ENCODE measurements at regions not wholly inside any gene's neighbourhood (a gene's known extent, or its start where the extent isn't known, plus 50 kb on each side); places are given as distances from the start of the nearest gene placed in this dataset.

- ChIA-PET CTCF (no interaction called here), POLR2A (no interaction called here)
- Mint-ChIP-seq H3K4me3 (no peak overlapping the region), H3K27ac (no peak overlapping the region), H3K4me1 (ENCODE audit: low read depth) (no peaks in the 10 kb centered on the region), H3K9me3 (ENCODE audit: insufficient read depth) (peaks cover 9% of the 10 kb centered on the region), H3K36me3 (ENCODE audit: low read depth) (no peaks in the 10 kb centered on the region), H3K27me3 (ENCODE audit: low read depth) (no peaks in the 10 kb centered on the region)
- ATAC-seq (no peak), DNase-seq (no peak)
Observed at GRCh38 chr18:29218091-29218490, 1041.2 kb upstream of the CDH2 start.

DNA sequence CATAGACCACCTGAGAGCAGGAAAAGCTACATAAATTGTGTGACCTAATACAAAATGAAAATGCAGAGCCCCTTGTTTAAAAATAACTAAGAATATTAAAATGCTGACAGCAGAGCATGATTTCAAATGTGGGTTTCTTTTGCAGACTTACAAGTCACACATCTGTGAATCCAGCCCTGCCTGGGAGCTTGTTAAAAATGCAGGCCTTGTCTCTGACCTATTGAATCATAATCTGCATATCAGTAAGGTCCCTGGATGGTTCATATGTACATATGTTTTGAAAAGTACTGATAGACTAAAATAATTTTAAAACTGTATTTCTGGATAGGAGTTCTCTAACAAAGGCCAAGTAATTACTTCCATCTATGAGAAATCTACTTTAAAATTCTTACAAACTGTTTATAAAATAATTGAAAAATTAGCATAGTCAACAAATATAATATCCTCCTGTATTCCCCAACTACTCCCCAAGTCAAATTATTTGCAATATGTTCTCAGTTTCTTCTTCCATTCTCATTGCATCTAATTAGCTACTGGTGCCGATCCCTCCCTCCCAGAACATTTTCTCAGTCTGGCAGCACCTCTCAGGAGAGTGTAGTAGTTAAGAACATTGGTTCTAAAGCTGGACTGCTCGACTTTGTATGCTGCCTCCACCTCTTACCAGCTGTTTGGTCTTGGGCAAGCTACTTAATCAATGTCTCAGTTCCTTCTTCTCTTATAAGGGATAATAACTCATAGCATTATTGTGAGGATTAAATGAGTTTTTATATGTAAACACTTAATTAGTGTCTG, 1040.4 kb upstream of the CDH2 start:
- Mint-ChIP-seq H3K4me1 (ENCODE audit: low read depth) (no peaks in the 10 kb centered on the region), H3K4me3 (no peak overlapping the region), H3K27me3 (ENCODE audit: low read depth) (no peaks in the 10 kb centered on the region), H3K27ac (no peak overlapping the region), H3K36me3 (ENCODE audit: low read depth) (no peaks in the 10 kb centered on the region), H3K9me3 (ENCODE audit: insufficient read depth) (peaks cover 9% of the 10 kb centered on the region)
- DNase-seq (no peak), ATAC-seq (no peak)
- ChIA-PET POLR2A (no interaction called here), CTCF (no interaction called here)

- Mint-ChIP-seq H3K27ac (no peak overlapping the region), H3K9me3 (ENCODE audit: insufficient read depth) (peaks cover 16% of the 10 kb centered on the region), H3K4me3 (no peak overlapping the region), H3K27me3 (ENCODE audit: low read depth) (no peaks in the 10 kb centered on the region), H3K4me1 (ENCODE audit: low read depth) (no peaks in the 10 kb centered on the region), H3K36me3 (ENCODE audit: low read depth) (no peaks in the 10 kb centered on the region)
- ChIA-PET CTCF (no interaction called here), POLR2A (no interaction called here)
- DNase-seq (no peak), ATAC-seq (no peak)
Observed at GRCh38 chr18:29198834-29199233, 1021.9 kb upstream of the CDH2 start.

- CTCF ChIA-PET, result no interaction called here
- ATAC-seq (no peak), DNase-seq (no peak)
- Mint-ChIP-seq H3K27ac (no peak overlapping the region), H3K36me3 (ENCODE audit: low read depth) (no peaks in the 10 kb centered on the region), H3K4me1 (ENCODE audit: low read depth) (no peaks in the 10 kb centered on the region), H3K9me3 (ENCODE audit: insufficient read depth) (peaks cover 15% of the 10 kb centered on the region), H3K27me3 (ENCODE audit: low read depth) (no peaks in the 10 kb centered on the region), H3K4me3 (no peak overlapping the region)
- POLR2A ChIA-PET, result no interaction called here
Observed at GRCh38 chr18:29196307-29196706, 1019.4 kb upstream of the CDH2 start.

- CTCF ChIA-PET, result no interaction called here
- Mint-ChIP-seq H3K27ac (no peak overlapping the region), H3K9me3 (ENCODE audit: insufficient read depth) (peaks cover 10% of the 10 kb centered on the region), H3K4me3 (no peak overlapping the region), H3K4me1 (ENCODE audit: low read depth) (no peaks in the 10 kb centered on the region), H3K27me3 (ENCODE audit: low read depth) (no peaks in the 10 kb centered on the region), H3K36me3 (ENCODE audit: low read depth) (no peaks in the 10 kb centered on the region)
- no peak for ATAC-seq
- POLR2A ChIA-PET, result no interaction called here
- no peak for DNase-seq
Observed at GRCh38 chr18:29191263-29191662, 1014.3 kb upstream of the CDH2 start.

- Mint-ChIP-seq H3K4me3 (no peak overlapping the region), H3K27me3 (ENCODE audit: low read depth) (no peaks in the 10 kb centered on the region), H3K27ac (no peak overlapping the region), H3K4me1 (ENCODE audit: low read depth) (no peaks in the 10 kb centered on the region), H3K36me3 (ENCODE audit: low read depth) (no peaks in the 10 kb centered on the region), H3K9me3 (ENCODE audit: insufficient read depth) (peaks cover 15% of the 10 kb centered on the region)
- POLR2A ChIA-PET, result no interaction called here
- no peak for ATAC-seq
- DNase-seq, result no peak
- CTCF ChIA-PET, result no interaction called here
Observed at GRCh38 chr18:29188760-29189159, 1011.8 kb upstream of the CDH2 start.

DNA sequence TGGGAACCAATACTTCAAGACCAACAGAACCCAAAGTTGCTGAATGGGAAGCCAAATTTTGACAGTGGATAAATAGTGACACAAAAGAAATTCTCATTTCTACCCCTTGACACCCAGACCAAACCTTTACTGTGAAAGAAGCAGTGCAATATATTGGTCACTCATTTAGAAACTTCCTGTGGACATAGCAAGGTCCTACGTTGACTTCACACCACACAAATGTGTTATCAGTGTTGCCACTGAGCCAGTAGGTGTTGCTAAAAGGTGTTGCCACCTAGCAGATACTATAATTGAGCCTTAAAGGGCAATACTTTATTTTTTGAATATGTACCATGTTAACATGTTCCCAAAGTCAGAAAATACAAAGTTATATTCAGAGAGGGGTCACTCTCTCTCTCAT, 1008.9 kb upstream of the CDH2 start:
- H3K4me3 Mint-ChIP-seq, result no peak overlapping the region
- no peak for DNase-seq
- no peaks in the 10 kb centered on the region for H3K4me1 Mint-ChIP-seq (ENCODE audit: low read depth)
- POLR2A ChIA-PET, result no interaction called here
- no peaks in the 10 kb centered on the region for H3K36me3 Mint-ChIP-seq (ENCODE audit: low read depth)
- H3K9me3 Mint-ChIP-seq (ENCODE audit: insufficient read depth), result peaks cover 13% of the 10 kb centered on the region
- H3K27ac Mint-ChIP-seq, result no peak overlapping the region
- CTCF ChIA-PET, result no interaction called here
- H3K27me3 Mint-ChIP-seq (ENCODE audit: low read depth), result no peaks in the 10 kb centered on the region
- no peak for ATAC-seq

DNA sequence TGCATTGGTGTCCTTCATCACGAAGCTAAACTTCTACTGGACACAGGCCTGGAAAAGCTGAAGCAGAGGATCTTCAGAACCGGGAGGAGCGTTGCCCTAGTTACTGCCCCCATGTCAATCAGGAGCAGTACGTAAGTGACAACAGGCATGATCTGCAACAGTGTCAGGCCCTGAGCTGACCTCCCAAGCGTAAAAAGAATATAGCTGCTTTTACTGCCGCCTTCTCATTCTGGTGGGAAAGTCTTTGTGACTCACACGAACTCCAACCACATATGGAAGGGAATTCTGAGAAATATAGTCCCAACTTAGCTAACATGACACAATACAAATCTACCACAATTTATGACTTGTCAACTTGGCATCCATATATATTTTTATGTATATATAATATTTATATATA, 1007.7 kb upstream of the CDH2 start:
- POLR2A ChIA-PET, result no interaction called here
- Mint-ChIP-seq H3K36me3 (ENCODE audit: low read depth) (no peaks in the 10 kb centered on the region), H3K9me3 (ENCODE audit: insufficient read depth) (peaks cover 17% of the 10 kb centered on the region), H3K4me1 (ENCODE audit: low read depth) (no peaks in the 10 kb centered on the region), H3K4me3 (no peak overlapping the region), H3K27ac (no peak overlapping the region), H3K27me3 (ENCODE audit: low read depth) (no peaks in the 10 kb centered on the region)
- no peak for DNase-seq
- ATAC-seq, result no peak
- CTCF ChIA-PET, result no interaction called here

- no peaks in the 10 kb centered on the region for H3K4me1 Mint-ChIP-seq (ENCODE audit: low read depth)
- CTCF ChIA-PET, result no interaction called here
- ATAC-seq, result no peak
Observed at GRCh38 chr18:29181151-29181901, 1004.4 kb upstream of the CDH2 start.

DNA sequence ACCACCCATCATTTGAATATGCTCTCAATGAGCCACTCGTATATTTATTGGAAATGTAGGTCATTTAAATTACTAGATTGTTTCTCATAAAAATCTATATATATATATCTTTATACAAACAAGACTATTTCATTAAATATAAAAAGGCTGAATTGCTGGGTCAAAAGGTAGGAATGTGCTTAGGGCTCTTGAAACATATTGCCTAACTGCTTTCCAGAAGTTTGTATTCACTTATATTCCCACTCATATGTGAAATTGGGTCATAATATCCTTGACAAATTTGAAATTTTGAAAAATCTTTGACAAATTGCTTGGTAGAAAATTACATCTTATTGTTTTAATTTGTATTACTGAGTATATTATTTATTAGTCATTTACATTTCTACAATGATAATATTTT, 999.8 kb upstream of the CDH2 start:
- Mint-ChIP-seq H3K27ac (no peak overlapping the region), H3K4me3 (no peak overlapping the region), H3K4me1 (ENCODE audit: low read depth) (no peaks in the 10 kb centered on the region), H3K9me3 (ENCODE audit: insufficient read depth) (peaks cover 9% of the 10 kb centered on the region), H3K27me3 (ENCODE audit: low read depth) (no peaks in the 10 kb centered on the region), H3K36me3 (ENCODE audit: low read depth) (no peaks in the 10 kb centered on the region)
- POLR2A ChIA-PET, result no interaction called here
- CTCF ChIA-PET, result no interaction called here
- DNase-seq, result no peak
- ATAC-seq, result no peak

More at GRCh38 chr18:29181151-29181901, 1004.4 kb upstream of the CDH2 start:
- POLR2A ChIA-PET, result no interaction called here
- no peak for DNase-seq
- Mint-ChIP-seq H3K4me3 (no peak overlapping the region), H3K27me3 (ENCODE audit: low read depth) (no peaks in the 10 kb centered on the region), H3K9me3 (ENCODE audit: insufficient read depth) (peaks cover 17% of the 10 kb centered on the region), H3K27ac (no peak overlapping the region), H3K36me3 (ENCODE audit: low read depth) (no peaks in the 10 kb centered on the region)

DNA sequence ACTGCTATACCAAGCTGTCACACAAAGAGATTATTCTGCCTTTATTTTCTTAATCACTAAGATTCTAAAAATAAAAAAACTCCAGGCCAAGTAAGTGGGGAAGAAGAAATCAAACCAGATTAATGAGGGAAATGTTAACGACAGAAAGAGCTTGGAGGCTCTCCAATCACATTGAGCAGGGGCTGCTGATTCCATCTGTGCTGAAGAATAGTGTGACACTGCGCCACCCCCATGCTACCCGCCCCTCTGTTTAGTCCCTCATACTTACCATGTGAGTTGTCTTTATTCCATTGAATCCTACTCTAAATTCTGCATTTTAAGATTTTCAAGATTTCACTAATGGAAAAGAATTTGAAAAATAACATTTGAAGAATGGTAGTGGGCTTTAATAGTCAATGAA, 998.0 kb upstream of the CDH2 start:
- H3K27me3 Mint-ChIP-seq (ENCODE audit: low read depth), result no peaks in the 10 kb centered on the region
- ATAC-seq (no peak), DNase-seq (no peak)
- H3K27ac Mint-ChIP-seq, result no peak overlapping the region
- no peaks in the 10 kb centered on the region for H3K4me1 Mint-ChIP-seq (ENCODE audit: low read depth)
- peaks cover 1% of the 10 kb centered on the region for H3K9me3 Mint-ChIP-seq (ENCODE audit: insufficient read depth)
- no peak overlapping the region for H3K4me3 Mint-ChIP-seq
- no peaks in the 10 kb centered on the region for H3K36me3 Mint-ChIP-seq (ENCODE audit: low read depth)
- ChIA-PET CTCF (no interaction called here), POLR2A (no interaction called here)

DNA sequence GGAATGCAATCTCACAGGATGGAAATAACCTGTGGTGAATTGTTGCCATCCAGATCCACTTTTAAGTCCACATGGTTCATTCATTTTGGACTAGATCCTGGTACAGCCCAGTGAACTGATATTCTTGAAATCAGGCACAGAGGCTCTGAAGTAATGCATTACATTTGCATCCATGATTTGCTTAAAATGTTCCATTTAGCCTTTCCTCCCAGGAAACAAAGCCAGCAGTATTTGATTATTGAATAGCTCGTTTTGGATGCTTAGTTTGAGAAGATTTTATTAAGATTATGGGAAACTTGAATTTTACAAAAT, 995.8 kb upstream of the CDH2 start:
- Mint-ChIP-seq H3K27ac (no peak overlapping the region), H3K4me3 (no peak overlapping the region), H3K27me3 (ENCODE audit: low read depth) (no peaks in the 10 kb centered on the region), H3K9me3 (ENCODE audit: insufficient read depth) (peaks cover 12% of the 10 kb centered on the region), H3K36me3 (ENCODE audit: low read depth) (no peaks in the 10 kb centered on the region), H3K4me1 (ENCODE audit: low read depth) (no peaks in the 10 kb centered on the region)
- POLR2A ChIA-PET, result no interaction called here
- DNase-seq, result no peak
- CTCF ChIA-PET, result no interaction called here
- ATAC-seq, result no peak

All from activated CD8-positive, alpha-beta T cell treated with anti-CD3 and anti-CD28 coated beads, Interleukin-2, amount 10 ng/mL, durations not matched to agents 7 days and 5 days (primary cell).